Activated CD4-positive, alpha-beta memory T cell treated with anti-CD3 and anti-CD28 coated beads, Interleukin-2, amount 10 ng/mL, durations not matched to agents 7 days and 5 days (primary cell): ENCODE measurements at regions not wholly inside any gene's neighbourhood (a gene's known extent, or its start where the extent isn't known, plus 50 kb on each side); places are given as distances from the start of the nearest gene placed in this dataset.
"Not testable (repeated sequence)": the region's sequence is repeated elsewhere in the genome, so short reads cannot be mapped to it uniquely, and the experiment has no call there.

Experiments used
- CTCF ChIA-PET: fragments of 350-600 bp; sonication (Branson Sonifier 250); formaldehyde crosslinking; loops from one replicate; lab custom pipeline; 2021; ENCODE audit warnings: antibody characterized with exemption, inconsistent platforms; lab: Charles Lee
- POLR2A ChIA-PET: fragments of 350-600 bp; sonication (Branson Sonifier 250); formaldehyde crosslinking; loops from one replicate; lab custom pipeline; 2021; ENCODE audit warnings: antibody characterized with exemption; lab: Charles Lee
- DNase-seq: peaks from one replicate; pipeline ENCODE4 v3.0.0-alpha.2; 2020
- H3K27ac Mint-ChIP-seq: one replicate; pipeline ENCODE4 v1.8.0; 2021; ENCODE audit warnings: mild to moderate bottlenecking, mixed read lengths
- H3K27me3 Mint-ChIP-seq: one replicate; pipeline ENCODE4 v1.8.0; 2021; ENCODE audit warnings: mixed read lengths
- H3K36me3 Mint-ChIP-seq: one replicate; pipeline ENCODE4 v1.8.0; 2021; ENCODE audit warnings: low read depth, mixed read lengths
- H3K4me1 Mint-ChIP-seq: one replicate; pipeline ENCODE4 v1.8.0; 2021; ENCODE audit warnings: mixed read lengths
- H3K4me3 Mint-ChIP-seq: one replicate; pipeline ENCODE4 v1.8.0; 2021; ENCODE audit warnings: mild to moderate bottlenecking, mixed read lengths
- H3K9me3 Mint-ChIP-seq: one replicate; pipeline ENCODE4 v1.8.0; 2021; ENCODE audit warnings: mixed read lengths

GRCh38 chr1:242828199-242828598, 303.7 kb upstream of the PLD5 start:
- H3K4me1 Mint-ChIP-seq = no peaks in the 10 kb centered on the region
- DNase-seq = no peak
- no peaks in the 10 kb centered on the region for H3K36me3 Mint-ChIP-seq
- H3K9me3 Mint-ChIP-seq = no peaks in the 10 kb centered on the region
- no peak overlapping the region for H3K27ac Mint-ChIP-seq
- CTCF ChIA-PET = no interaction called here
- H3K4me3 Mint-ChIP-seq = no peak overlapping the region
- H3K27me3 Mint-ChIP-seq = no peaks in the 10 kb centered on the region
- POLR2A ChIA-PET = no interaction called here

GRCh38 chr1:242827538-242827937, 303.0 kb upstream of the PLD5 start:
- no peaks in the 10 kb centered on the region for H3K9me3 Mint-ChIP-seq
- ChIA-PET CTCF (no interaction called here), POLR2A (no interaction called here)
- H3K4me1 Mint-ChIP-seq = no peaks in the 10 kb centered on the region
- no peak for DNase-seq
- H3K36me3 Mint-ChIP-seq = no peaks in the 10 kb centered on the region
- H3K4me3 Mint-ChIP-seq = no peak overlapping the region
- no peaks in the 10 kb centered on the region for H3K27me3 Mint-ChIP-seq
- no peak overlapping the region for H3K27ac Mint-ChIP-seq

GRCh38 chr1:242826701-242827336, 302.3 kb upstream of the PLD5 start:
- H3K9me3 Mint-ChIP-seq = no peaks in the 10 kb centered on the region
- H3K4me1 Mint-ChIP-seq = no peaks in the 10 kb centered on the region
- ChIA-PET CTCF (no interaction called here), POLR2A (no interaction called here)
- no peaks in the 10 kb centered on the region for H3K27me3 Mint-ChIP-seq
- no peak overlapping the region for H3K4me3 Mint-ChIP-seq
- no peak overlapping the region for H3K27ac Mint-ChIP-seq
- H3K36me3 Mint-ChIP-seq = no peaks in the 10 kb centered on the region
- no peak for DNase-seq

GRCh38 chr1:242824435-242824834, 299.9 kb upstream of the PLD5 start:
- no peaks in the 10 kb centered on the region for H3K27me3 Mint-ChIP-seq
- H3K36me3 Mint-ChIP-seq = no peaks in the 10 kb centered on the region
- no peaks in the 10 kb centered on the region for H3K9me3 Mint-ChIP-seq
- H3K4me3 Mint-ChIP-seq = no peak overlapping the region
- CTCF ChIA-PET = no interaction called here
- no peak for DNase-seq
- no peak overlapping the region for H3K27ac Mint-ChIP-seq
- POLR2A ChIA-PET = no interaction called here
- no peaks in the 10 kb centered on the region for H3K4me1 Mint-ChIP-seq

- no peaks in the 10 kb centered on the region for H3K4me1 Mint-ChIP-seq
- POLR2A ChIA-PET = no interaction called here
- no peak for DNase-seq
Measured at GRCh38 chr1:242813490-242814091, 289.1 kb upstream of the PLD5 start.

GRCh38 chr1:242811092-242811840, 286.8 kb upstream of the PLD5 start:
- no peaks in the 10 kb centered on the region for H3K4me1 Mint-ChIP-seq
- POLR2A ChIA-PET = no interaction called here
- H3K27me3 Mint-ChIP-seq = no peaks in the 10 kb centered on the region
- H3K9me3 Mint-ChIP-seq = no peaks in the 10 kb centered on the region
- DNase-seq = no peak
- H3K27ac Mint-ChIP-seq = no peak overlapping the region
- CTCF ChIA-PET = no interaction called here
- no peaks in the 10 kb centered on the region for H3K36me3 Mint-ChIP-seq
- no peak overlapping the region for H3K4me3 Mint-ChIP-seq

More at GRCh38 chr1:242813490-242814091, 289.1 kb upstream of the PLD5 start:
- CTCF ChIA-PET = no interaction called here
- Mint-ChIP-seq H3K27ac (no peak overlapping the region), H3K4me3 (no peak overlapping the region), H3K36me3 (no peaks in the 10 kb centered on the region), H3K9me3 (no peaks in the 10 kb centered on the region), H3K27me3 (no peaks in the 10 kb centered on the region)

- Mint-ChIP-seq H3K27me3 (no peaks in the 10 kb centered on the region), H3K9me3 (no peaks in the 10 kb centered on the region), H3K4me3 (no peak overlapping the region), H3K36me3 (no peaks in the 10 kb centered on the region), H3K4me1 (no peaks in the 10 kb centered on the region), H3K27ac (no peak overlapping the region)
- CTCF ChIA-PET = no interaction called here
- DNase-seq = no peak
- POLR2A ChIA-PET = no interaction called here
Measured at GRCh38 chr1:242806324-242806723, 281.8 kb upstream of the PLD5 start.

- H3K27me3 Mint-ChIP-seq, CTCF ChIA-PET, POLR2A ChIA-PET, H3K9me3 Mint-ChIP-seq, DNase-seq, H3K4me3 Mint-ChIP-seq, H3K4me1 Mint-ChIP-seq, H3K36me3 Mint-ChIP-seq, H3K27ac Mint-ChIP-seq: not testable (repeated sequence)
Measured at GRCh38 chr1:242805360-242805759, 280.9 kb upstream of the PLD5 start.

GRCh38 chr1:242802973-242803372, 278.5 kb upstream of the PLD5 start:
- H3K4me1 Mint-ChIP-seq = no peaks in the 10 kb centered on the region
- ChIA-PET POLR2A (no interaction called here), CTCF (no interaction called here)
- H3K27me3 Mint-ChIP-seq = no peaks in the 10 kb centered on the region
- DNase-seq = no peak
- no peak overlapping the region for H3K4me3 Mint-ChIP-seq
- H3K36me3 Mint-ChIP-seq = no peaks in the 10 kb centered on the region
- H3K9me3 Mint-ChIP-seq = no peaks in the 10 kb centered on the region
- H3K27ac Mint-ChIP-seq = no peak overlapping the region

GRCh38 chr1:242800521-242800920, 276.0 kb upstream of the PLD5 start:
- no peaks in the 10 kb centered on the region for H3K27me3 Mint-ChIP-seq
- ChIA-PET POLR2A (no interaction called here), CTCF (no interaction called here)
- no peak for DNase-seq
- H3K27ac Mint-ChIP-seq = no peak overlapping the region
- H3K4me1 Mint-ChIP-seq = no peaks in the 10 kb centered on the region
- no peak overlapping the region for H3K4me3 Mint-ChIP-seq
- no peaks in the 10 kb centered on the region for H3K9me3 Mint-ChIP-seq
- H3K36me3 Mint-ChIP-seq = no peaks in the 10 kb centered on the region

- H3K27ac Mint-ChIP-seq = no peak overlapping the region
- CTCF ChIA-PET = no interaction called here
- H3K9me3 Mint-ChIP-seq = no peaks in the 10 kb centered on the region
- no peak overlapping the region for H3K4me3 Mint-ChIP-seq
- H3K4me1 Mint-ChIP-seq = no peaks in the 10 kb centered on the region
- no peak for DNase-seq
- no peaks in the 10 kb centered on the region for H3K27me3 Mint-ChIP-seq
- POLR2A ChIA-PET = no interaction called here
- H3K36me3 Mint-ChIP-seq = no peaks in the 10 kb centered on the region
Measured at GRCh38 chr1:242797856-242798255, 273.4 kb upstream of the PLD5 start.

- H3K27ac Mint-ChIP-seq = no peak overlapping the region
- H3K4me3 Mint-ChIP-seq = no peak overlapping the region
- H3K4me1 Mint-ChIP-seq = no peaks in the 10 kb centered on the region
- H3K36me3 Mint-ChIP-seq = no peaks in the 10 kb centered on the region
- no peaks in the 10 kb centered on the region for H3K27me3 Mint-ChIP-seq
- H3K9me3 Mint-ChIP-seq = no peaks in the 10 kb centered on the region
- CTCF ChIA-PET = interaction anchor here (0.6 kb wide), 1 partner anchor 582 kb away, joined by 3 read pairs; no protein-coding TSS in a partner anchor
- POLR2A ChIA-PET = no interaction called here
- DNase-seq = no peak
Measured at GRCh38 chr1:242788771-242789170, 264.3 kb upstream of the PLD5 start.

- DNase-seq = no peak
- Mint-ChIP-seq H3K36me3 (no peaks in the 10 kb centered on the region), H3K27ac (no peak overlapping the region), H3K9me3 (no peaks in the 10 kb centered on the region), H3K4me1 (no peaks in the 10 kb centered on the region), H3K4me3 (no peak overlapping the region), H3K27me3 (no peaks in the 10 kb centered on the region)
- ChIA-PET POLR2A (no interaction called here), CTCF (no interaction called here)
Measured at GRCh38 chr1:242787968-242788367, 263.5 kb upstream of the PLD5 start.

- no peak for DNase-seq
- Mint-ChIP-seq H3K4me3 (no peak overlapping the region), H3K36me3 (no peaks in the 10 kb centered on the region), H3K27me3 (no peaks in the 10 kb centered on the region), H3K9me3 (no peaks in the 10 kb centered on the region), H3K27ac (no peak overlapping the region), H3K4me1 (no peaks in the 10 kb centered on the region)
- POLR2A ChIA-PET = no interaction called here
- CTCF ChIA-PET = no interaction called here
Measured at GRCh38 chr1:242784807-242785206, 260.3 kb upstream of the PLD5 start.
